Stimulated activated CD4-positive, alpha-beta T cell treated with anti-CD3 and anti-CD28 coated beads, Interleukin-12 subunit alpha, Interleukin-12 subunit beta, amount 100 ng/mL, for 24 hours (primary cell): ENCODE measurements at regions not wholly inside any gene's neighbourhood (a gene's known extent, or its start where the extent isn't known, plus 50 kb on each side); places are given as distances from the start of the nearest gene placed in this dataset.
"Not testable (repeated sequence)": the region's sequence is repeated elsewhere in the genome, so short reads cannot be mapped to it uniquely, and the experiment has no call there.

ENCODE experiments used
- DNase-seq, 2 experiments: peaks; one replicate each; pipeline ENCODE4 v3.0.0-alpha.2; 2020; ENCODE audit warnings: low read depth in 2 of 2

DNA sequence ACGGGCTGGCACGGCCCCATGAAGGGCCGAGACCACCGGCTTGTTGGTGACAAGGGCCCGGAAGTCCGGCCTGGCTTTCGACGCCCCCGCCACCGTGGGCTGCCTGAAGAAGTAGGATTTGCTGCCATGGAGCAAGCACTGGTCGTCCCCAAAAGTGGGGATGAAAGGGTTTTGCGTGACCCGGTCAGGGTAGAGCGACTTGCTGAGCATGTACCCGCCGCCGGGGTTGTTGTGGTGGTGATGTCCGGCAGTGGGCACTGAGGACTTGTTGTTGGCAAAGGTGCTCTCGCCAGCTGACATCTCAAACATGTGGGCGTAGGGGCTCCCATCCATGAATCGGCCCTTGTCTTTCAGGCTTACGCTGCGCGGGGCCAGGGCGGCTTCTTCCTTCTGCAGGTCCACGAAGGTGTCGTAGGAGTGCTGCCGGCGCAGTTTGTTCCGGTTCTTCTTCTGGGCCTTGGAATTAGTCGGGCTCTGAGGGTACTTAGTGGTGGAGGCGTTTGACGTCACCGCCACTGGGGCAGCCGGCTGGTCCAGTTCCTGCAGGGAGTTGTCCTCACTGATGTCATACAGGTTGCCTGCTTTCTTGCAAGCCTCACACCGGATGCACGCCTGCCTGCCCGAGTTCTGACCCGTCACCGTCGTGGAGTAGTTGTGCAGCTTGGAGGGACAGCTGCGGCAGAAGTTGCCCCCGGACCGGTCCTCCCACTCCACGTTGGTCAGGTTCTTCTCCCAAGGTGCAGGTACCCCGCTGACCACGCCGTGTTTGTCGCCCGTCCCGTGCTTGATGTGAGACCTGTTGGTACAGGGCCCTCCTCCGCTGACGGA is 366.6 kb downstream of the EMP1 start:
- DNase-seq, result no peak

DNA sequence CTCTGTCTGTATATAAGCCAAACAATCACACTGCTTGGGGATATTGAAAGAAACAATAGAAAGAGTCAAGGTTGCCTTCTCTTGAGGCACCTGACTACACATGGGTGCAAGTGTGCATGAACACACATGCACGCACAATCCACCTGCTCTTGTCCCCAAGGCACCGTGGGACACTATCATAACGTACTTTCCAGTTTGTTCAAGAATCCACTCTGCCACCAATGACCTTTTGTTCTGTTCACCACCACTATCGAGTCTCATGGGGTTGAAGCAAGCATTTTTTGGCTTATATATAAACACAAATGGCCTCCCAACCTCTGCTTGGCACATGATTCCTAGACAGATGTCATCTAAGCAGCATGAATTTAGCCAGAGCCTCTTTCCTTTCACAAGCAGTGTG is 365.4 kb downstream of the EMP1 start:
- no peak for DNase-seq

DNA sequence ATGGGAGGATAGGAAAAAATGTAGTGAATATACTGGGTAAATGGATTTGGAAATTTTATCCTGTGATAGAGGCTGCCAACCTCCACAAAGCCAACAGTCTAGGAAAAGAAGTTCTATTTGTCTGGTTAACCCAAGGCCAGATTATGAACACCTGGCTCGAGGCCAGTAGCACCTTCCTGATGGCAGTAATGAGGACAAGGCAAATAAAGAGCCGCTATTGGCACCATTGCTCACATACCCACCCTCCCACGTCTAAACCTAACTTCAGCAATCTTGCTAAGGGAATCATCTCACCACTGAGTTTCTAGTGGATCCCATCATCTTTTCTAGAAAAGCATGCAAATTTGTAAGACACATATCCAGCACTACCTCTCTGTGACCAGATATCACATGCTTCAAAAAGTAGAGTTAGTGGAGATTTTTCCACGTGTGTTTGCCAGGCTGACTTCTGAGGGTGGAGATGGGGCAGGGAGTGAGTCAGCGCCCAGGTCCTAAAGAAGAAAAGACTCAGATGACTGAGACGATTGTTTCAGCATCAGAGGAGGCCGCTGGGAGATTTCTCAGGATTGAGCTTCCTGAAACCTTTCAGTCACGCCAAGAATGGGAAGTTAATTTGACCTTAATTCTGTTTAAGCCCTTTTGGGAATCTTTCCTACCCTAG is 362.9 kb downstream of the EMP1 start:
- DNase-seq, result no peak

DNA sequence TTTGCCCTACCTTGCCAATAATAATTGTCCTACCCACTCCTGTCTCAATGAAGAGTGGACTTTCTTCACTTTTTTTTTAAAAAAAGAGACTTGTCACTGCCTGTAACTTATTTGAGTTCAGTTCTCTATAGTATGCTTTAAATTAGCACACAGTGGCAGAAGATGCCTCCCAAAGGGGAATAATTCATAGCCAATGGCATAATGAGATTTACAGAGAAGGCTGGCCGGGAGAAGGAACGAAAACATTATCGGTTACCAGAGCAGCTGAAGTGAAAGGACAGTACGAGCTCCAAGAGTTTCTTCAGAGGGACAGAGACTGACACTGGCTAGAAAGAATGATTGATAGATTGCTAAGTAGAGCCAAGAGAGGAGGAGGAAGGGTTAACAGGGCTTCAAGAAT is 356.3 kb downstream of the EMP1 start:
- DNase-seq, result no peak

GRCh38 chr12:13547283-13547682 is 350.8 kb downstream of the EMP1 start:
- no peak for DNase-seq

GRCh38 chr12:13546231-13546630 is 349.7 kb downstream of the EMP1 start:
- DNase-seq, result no peak

DNA sequence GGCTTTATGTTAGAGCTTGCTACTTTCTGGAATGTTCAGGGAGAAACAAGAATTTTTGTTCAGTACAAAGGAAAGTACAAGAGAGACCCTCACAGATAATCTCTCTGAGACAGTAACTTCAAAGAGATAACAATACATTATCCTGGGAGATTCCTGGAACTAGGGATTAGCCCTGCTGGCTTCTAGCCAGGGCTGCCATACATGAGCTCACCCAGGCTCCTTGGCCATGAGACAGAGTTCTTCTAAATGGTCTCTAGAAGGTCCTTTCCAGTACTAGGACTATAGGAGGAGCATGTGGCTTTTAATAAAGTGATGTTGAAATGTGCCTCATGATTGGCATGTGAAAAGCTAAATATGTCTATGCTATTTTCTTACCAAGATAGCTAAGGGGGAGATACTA is 342.5 kb downstream of the EMP1 start:
- DNase-seq, result no peak

GRCh38 chr12:13538136-13538535 is 341.6 kb downstream of the EMP1 start:
- DNase-seq, result no peak

DNA sequence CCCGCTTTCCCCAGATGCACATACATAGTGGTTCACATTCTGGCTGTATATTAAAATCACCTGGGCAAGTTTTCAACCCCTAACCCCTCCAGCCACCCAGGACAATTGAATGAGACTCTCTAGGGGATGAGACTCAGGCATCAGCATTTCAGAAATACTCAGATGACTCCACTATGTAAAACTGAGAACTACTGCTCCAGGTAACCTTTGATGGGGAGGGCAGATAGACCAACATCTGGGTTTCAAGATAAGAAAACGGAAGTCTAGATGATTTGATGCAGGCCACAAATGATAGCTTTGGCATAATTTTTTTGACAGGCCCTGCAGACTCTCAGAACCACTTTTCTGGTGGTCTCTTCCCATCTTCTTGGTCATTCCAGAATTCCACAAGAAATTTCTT is 341.1 kb downstream of the EMP1 start:
- DNase-seq, result no peak

DNA sequence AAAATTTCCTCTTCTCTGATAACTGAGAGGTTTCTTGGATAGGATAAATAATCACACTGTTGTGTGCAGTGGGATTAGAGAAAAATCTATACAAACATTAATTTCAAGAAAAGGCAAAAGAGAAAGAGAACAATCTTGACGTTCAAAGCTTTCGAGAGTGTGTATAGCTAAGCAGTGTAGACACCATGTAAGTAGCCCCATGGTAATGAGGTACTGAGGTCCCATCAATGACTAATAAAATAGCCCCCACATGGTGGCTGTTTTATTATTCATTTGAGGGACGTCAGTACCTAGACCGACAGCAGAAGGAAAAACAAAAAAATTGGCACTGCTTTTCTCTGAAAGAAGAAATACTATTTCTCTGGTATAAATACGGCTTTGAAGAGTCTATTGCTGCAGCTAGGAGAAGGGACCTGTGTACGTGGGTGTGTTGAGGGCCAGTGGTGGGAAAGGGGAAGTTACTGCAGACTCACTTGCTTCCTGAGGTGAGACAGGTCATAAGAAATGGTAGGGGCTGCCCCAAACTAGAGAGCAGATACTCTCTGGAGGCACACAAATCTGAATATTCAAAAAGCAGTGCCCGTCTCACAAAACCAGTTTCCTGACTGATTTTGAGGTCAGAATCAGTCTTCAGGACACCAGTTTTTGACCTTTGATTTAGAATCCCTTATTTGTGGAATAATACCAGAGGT is 339.8 kb downstream of the EMP1 start:
- DNase-seq, result no peak

DNA sequence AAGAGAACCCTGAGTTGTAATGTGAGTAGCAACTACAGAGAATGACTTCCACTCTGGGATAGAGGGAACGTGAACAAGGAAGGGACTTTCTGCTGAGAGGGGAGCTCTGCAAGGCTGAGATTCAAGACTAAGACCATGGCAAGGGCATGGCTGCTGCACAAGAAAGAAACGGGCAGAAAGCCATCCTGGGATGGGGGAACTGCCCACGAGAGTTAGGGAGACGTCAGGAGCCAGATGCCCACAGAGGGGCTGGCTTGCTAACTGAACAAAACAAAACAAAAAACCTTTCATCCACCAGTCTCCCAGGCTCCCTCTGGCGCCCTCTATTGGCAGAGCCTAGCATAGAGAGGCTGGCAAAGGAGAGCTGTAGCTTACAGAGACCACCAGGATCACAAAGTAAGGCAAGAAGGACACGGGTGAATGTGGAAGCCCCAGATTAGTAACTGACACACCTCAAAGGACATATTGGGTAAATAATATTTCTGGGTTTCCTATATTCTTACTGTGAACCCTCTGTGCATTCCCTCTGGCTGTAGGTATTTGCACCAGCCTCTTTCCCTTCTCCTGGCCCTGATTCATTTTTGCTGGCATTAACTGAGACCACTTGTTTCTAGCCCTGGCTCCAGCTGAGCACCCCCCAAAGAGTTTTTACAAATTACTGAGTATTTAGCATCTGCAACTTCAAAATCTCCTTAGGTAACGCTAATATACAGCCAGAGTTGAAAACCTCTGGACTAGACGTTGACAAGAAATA is 338.3 kb downstream of the EMP1 start:
- DNase-seq, result peak in 1 of 2 experiments; percentile 30

GRCh38 chr12:13534242-13534641 is 337.7 kb downstream of the EMP1 start:
- DNase-seq, result no peak

GRCh38 chr12:13530966-13531365 is 334.4 kb downstream of the EMP1 start:
- no peak for DNase-seq

DNA sequence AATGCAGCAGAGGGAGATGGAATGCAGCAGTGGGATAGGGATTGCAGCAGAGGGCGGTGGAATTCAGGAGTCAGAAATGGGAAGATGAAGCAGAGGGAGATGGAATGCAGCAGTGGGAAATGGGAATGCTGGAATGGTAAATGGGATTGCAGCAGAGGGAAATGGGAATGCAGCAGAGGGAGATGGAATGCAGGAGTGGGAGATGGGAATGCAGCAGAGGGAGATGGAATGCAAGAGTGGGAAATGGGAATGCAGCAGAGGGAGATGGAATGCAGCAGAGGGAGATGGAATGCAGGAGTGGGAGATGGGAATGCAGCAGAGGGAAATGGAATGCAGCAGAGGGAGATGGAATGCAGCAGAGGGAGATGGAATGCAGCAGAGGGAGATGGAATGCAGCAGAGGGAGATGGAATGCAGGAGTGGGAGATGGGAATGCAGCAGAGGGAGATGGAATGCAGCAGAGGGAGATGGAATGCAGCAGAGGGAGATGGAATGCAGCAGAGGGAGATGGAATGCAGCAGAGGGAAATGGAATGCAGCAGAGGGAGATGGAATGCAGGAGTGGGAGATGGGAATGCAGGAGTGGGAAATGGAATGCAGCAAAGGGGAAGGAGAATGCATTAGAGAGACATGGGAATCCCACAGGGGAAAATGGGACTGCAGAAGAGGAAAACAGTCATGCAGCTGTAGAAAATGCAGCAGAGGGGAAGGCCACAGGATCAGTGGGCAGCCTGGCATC is 329.8 kb downstream of the EMP1 start:
- not testable (repeated sequence) for DNase-seq

- no peak for DNase-seq
Observed at GRCh38 chr12:13523536-13524307, 327.2 kb downstream of the EMP1 start.

GRCh38 chr12:13518034-13518433 is 321.5 kb downstream of the EMP1 start:
- not testable (repeated sequence) for DNase-seq

GRCh38 chr12:13509740-13510139 is 313.2 kb downstream of the EMP1 start:
- no peak for DNase-seq

GRCh38 chr12:13505636-13506035 is 309.1 kb downstream of the EMP1 start:
- no peak for DNase-seq

DNA sequence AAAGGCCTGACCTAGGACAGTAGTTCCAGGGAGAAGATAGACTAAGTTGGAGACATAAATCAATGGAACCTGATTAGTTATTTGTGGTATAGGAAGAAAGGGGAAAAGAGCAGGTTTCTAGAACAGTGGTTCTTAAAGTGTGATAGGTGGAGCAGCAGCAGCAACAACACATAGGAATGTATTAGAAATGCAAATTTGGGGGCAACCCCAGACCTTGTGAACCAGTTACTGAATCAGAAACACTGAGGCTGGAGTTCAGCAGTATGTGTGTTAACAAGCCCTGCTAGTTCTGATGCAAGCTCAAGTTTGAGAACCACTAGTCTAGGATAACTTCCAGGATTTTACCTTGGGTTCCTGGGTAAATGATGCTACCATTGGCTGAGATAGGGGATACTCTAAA is 308.7 kb downstream of the EMP1 start:
- DNase-seq, result no peak

DNA sequence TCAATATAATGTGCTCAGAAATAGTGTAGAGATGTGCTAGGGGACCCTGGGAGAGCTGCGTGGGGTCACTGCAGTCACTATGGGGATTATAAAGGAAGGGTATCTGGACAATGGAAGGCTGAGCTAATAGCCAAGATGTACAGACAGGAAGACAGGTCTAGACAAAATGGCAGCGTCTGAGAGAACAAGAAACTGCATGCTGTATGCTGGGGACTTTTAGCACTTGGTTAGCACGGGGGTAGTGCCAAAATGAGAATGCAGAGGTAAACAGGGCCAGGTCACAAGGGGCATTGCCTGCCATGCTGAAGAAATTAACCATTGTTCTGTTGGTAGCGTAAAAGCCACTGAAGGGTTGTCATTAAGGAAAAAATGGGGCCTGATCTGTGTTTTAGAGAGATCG is 308.2 kb downstream of the EMP1 start:
- no peak for DNase-seq

- no peak for DNase-seq
Observed at GRCh38 chr12:13504074-13504473, 307.5 kb downstream of the EMP1 start.
